GM11168 (cell line): ENCODE measurements at regions not wholly inside any gene's neighbourhood (a gene's known extent, or its start where the extent isn't known, plus 50 kb on each side); places are given as distances from the start of the nearest gene placed in this dataset.

Experiments used
- in situ Hi-C: fragments of 300-500 bp; cut with MboI; formaldehyde crosslinking; loops from one replicate; pipeline ENCODE4 v1.12.0; 2022; ENCODE audit warnings: low sequenced_read_pairs; ENCODE audit not compliant: unreplicated experiment

DNA sequence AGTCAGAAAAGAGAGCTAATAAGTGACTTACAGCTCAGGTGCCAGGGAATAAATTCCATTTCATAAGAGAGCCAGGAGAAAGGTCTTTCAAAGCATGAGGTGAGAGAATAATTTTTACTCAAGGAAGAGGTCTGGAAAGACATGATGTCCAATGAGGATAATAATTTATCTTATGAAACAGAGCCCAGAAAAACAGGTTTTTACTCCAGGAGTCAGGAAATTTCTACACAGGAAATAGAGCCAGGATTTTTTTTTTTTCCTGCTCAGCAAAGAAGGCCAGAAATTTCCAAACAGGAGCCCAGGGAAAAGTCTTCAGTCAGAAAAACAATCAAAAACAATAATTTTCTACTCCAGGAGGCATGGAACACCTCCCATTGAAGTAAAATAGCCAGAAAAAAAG is 1185.7 kb upstream of the TSPY4 start:
- in situ Hi-C loops = no loop called here

GRCh38 chrY:8128578-8128977 is 1208.7 kb upstream of the TSPY4 start:
- in situ Hi-C loops = no loop called here

- in situ Hi-C loops = no loop called here
Observed at GRCh38 chrY:8125907-8126571, 1211.2 kb upstream of the TSPY4 start.

DNA sequence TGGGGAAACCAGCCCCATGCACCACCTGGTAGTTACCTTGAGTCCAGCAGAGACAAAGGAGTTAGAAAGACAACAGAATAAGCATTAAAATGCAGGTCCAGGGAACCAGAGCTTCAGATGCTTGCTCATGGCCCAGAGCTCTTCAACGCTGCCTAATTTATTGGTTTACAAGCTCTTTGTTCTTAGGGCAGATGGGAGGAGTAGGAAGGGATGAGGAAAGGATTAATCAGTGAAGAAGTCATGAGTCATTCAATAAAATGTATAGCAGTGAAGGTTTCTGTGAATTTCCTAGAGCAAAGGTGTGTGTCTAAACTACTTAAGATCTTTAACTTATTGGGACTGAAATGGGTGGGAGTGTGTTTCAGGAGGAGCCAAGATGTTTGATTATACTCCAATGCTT is 1210.3 kb upstream of the AMELY start:
- in situ Hi-C loops = no loop called here

GRCh38 chrY:8094429-8094828 is 1182.9 kb upstream of the AMELY start:
- in situ Hi-C loops = no loop called here

GRCh38 chrY:8092926-8093325 is 1181.4 kb upstream of the AMELY start:
- in situ Hi-C loops = no loop called here

- in situ Hi-C loops = no loop called here
Observed at GRCh38 chrY:8085925-8086324, 1174.4 kb upstream of the AMELY start.

GRCh38 chrY:8084192-8084591 is 1172.6 kb upstream of the AMELY start:
- in situ Hi-C loops = no loop called here

DNA sequence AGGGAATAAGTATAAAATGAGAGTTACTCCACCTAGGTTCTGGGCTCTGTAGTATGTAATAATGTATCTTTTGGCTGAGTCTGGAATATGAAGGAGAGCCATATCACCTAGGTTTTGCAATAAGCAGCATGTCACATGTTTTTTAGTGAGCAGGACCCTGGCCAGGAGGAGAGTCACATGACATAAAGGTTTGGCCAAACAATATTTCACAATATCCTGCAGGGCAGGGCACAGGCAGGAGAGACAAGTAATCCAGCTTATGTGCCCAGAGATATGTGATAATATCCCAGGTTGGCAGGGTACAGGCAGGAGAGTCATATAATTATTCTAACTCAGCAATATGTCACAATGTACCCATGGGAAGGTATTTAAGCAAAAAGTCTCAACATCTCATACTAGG is 1169.6 kb upstream of the AMELY start:
- in situ Hi-C loops = no loop called here

DNA sequence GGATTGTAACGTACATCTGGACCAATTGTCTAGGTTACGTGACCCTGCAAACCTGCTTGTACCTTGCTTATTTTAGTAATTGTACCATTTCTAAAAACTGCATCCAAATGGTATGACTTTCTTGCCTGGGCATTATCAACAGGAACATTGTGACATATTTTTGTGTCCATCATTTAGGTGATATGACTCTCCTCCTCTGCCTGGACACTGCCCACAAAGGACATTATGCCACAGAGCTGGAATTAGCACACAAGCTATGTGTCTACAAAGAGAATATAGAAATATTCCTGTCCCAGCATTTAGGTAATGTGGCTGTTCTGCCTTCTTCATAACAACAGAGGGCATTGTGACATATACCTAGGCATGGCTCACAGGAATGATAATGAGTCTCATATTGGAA is 1153.7 kb upstream of the AMELY start:
- in situ Hi-C loops = no loop called here

DNA sequence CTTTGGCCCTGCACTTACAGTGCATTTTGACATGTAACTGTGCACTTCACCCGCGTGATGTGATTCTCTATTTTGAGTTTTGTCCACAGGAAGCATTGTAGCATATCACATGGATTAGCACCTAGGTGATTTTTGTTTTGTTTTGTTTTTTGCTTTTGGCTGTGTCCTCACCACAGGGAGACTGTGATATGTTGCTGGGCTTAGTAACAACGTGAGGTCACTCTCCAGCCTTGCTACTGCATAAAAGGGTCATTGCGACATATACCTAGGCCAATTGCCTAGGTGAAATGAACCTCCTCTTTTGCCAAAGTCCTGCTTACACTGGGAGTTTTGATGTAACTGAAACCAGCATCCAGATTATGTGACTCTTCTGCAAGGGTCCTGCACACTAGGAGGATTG is 1152.9 kb upstream of the AMELY start:
- in situ Hi-C loops = no loop called here

- in situ Hi-C loops = no loop called here
Observed at GRCh38 chrY:8063973-8064372, 1152.4 kb upstream of the AMELY start.

DNA sequence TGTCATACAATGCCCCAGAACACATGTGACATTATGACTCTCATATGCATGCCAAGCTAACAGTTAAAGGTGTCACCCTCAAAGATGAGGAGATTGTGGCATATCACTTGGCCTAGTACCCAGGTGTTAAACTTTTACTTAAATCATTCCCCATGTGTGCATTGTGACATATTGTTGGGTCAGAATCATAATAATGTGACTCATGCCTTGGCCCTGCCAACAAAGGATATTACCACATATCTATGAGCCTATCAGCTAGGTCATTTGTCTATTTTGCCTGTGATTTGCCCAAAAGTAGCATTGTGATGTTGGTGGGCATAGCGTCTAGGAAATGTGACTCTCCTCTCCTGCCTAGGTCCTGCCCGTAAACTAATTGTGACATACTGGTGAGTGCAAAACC is 1147.1 kb upstream of the AMELY start:
- in situ Hi-C loops = no loop called here

DNA sequence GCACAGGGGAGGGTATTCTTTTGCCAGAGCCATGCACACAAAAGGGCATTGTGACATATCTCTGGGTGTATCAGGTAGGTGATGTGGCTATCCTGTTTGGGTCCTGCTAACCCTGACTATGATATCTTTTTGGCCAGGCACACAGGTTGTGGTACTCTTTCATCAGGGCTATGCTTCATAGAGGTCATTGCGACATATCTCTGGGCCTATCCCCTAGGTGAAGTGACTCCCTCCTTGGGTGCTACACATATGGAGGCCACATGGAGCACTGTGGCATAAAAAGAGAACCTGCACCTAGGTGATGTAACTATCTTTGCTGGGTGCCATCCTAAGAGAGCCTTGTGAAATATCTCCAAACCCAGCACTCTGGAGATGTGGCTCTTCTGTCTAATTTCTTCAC is 1139.8 kb upstream of the AMELY start:
- in situ Hi-C loops = no loop called here

DNA sequence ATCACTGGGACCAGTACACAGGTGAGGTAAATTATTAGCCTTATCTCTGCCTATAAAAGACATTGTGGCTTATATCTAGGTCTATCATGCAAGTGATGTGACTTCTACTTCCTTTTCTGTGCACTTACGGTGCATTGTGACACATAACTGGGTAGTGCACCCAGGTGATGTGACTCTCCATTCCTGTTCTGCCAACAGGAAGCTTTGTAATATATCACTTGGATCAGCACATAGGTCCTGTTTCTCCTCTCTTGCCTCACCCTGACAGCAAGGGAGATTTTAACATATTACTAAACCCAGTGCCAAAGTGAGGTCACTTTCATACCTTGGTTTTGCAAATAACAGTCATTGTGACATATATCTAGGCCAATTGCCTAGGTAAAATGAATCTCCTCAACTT is 1129.7 kb upstream of the AMELY start:
- in situ Hi-C loops = no loop called here

- in situ Hi-C loops = no loop called here
Observed at GRCh38 chrY:8036563-8036962, 1125.0 kb upstream of the AMELY start.

- in situ Hi-C loops = no loop called here
Observed at GRCh38 chrY:8035653-8036052, 1124.1 kb upstream of the AMELY start.

DNA sequence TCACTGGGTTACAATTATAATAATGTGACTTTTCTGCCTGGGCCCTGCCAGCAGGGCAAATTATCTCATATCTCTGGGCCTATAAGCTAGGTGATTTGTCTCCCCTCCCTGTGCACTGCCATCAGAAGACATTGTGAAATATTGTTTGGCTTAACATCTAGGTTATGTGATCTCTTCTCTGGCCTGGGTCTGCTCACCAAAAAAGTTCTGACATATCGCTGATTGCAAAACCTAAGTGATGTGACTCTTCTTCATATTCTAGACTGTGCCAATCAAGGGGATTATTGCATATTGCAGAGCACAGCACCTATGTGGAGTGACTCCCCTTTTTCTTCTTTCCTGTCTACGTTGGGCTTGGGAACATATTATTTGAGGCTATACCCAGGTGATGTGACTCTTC is 1123.1 kb upstream of the AMELY start:
- in situ Hi-C loops = no loop called here

DNA sequence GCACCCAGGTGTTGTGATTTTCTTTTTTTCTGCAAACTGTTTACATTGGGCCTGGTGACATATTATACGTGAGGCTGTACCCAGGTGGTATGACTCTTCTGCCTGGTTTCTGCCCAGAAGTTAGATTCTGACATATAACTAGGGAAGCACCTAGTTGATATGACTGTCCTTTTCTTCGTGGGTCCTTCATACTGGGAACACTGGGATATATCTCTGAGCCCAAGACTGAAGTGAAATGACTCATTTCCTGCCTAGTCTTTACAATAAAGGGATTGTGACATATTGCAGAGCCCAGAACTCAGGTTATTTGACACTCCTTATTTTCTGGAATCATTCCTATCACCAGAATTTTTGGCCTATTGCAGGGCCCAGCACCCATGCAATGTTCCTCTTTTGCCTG is 1121.6 kb upstream of the AMELY start:
- in situ Hi-C loops = no loop called here

DNA sequence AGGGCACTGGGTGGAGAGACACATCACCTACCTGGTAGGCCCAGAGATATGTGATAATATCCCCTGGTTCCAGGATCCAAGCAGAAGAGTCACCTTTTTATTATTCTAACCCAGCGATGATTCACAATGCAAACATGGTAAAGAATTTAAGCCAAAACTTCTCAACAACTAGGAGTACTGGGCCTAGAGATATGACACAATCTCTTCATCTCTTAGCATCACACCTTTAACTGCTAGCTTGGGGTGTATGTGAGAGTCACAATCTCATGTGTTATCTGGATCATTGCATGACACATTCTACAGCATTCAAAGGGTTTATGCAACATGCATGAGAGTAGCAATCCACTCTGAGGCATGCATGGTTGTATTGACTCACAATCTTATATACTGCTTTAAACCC is 1109.0 kb upstream of the AMELY start:
- in situ Hi-C loops = no loop called here

GRCh38 chrY:8011515-8011914 is 1100.0 kb upstream of the AMELY start:
- in situ Hi-C loops = no loop called here

GRCh38 chrY:8004196-8004595 is 1092.6 kb upstream of the AMELY start:
- in situ Hi-C loops = no loop called here

DNA sequence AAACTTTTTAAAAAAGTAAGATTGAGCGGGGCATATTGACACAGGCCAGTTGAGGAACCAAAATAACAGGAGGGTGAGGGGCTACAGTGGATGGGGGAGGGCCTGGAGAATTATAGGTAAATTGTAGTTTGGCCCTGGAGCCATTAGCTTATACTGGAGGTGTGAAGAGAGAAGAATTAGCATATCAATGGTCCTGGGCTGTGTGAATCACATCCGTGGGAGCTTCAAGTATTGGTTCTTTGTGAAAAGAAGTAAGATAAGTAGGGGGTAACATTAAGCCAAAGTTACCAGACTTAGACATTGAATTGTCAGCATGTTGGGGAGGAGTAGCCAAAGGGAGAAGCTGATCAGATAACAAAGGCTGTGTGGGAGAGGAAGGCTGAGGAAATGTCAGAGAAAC is 1085.2 kb upstream of the AMELY start:
- in situ Hi-C loops = no loop called here
